ENCODE measurements at regions not wholly inside any gene's neighbourhood (a gene's known extent, or its start where the extent isn't known, plus 50 kb on each side); places are given as distances from the start of the nearest gene placed in this dataset.

DNA sequence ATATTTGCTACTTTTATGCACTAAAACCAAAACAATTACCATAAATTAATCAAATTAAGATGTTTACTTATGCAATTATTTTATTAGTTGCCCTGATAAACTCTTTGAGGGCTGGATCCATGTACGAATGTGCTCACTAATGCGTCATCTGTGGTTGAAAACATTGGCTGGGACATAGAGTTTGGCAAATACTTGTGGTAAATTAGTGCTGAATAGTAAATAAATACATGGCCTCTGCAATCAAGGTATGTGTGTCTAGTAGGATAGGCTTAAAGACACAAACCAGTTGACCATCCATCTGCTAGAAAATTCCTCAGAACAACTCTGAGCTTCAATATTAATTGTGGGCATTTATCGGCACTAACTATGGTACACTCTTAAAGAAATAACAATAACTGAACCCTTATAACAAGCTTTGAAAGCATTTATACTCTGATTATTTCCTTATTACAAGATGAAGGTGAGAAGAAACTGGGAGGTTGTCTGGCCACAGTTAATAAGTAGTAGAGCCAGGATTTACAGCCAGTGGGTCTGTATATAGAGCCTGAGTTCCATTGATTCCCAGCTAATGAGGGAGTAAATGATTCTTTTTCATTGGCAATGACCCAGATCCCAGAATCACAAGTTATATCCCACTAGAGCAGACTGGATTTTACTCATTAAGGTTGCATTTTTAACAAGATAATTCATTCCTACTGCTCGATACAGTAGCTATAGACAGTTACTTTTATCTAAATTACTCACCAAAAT is 169.5 kb upstream of the CNTN6 start:
- peaks cover 3% of the 10 kb centered on the region for H3K27me3 Mint-ChIP-seq
- no peaks in the 10 kb centered on the region for H3K36me3 Mint-ChIP-seq
- H3K9me3 Mint-ChIP-seq = no peaks in the 10 kb centered on the region
- no peak overlapping the region for H3K27ac Mint-ChIP-seq
- TF ChIP-seq, protein P1, sequence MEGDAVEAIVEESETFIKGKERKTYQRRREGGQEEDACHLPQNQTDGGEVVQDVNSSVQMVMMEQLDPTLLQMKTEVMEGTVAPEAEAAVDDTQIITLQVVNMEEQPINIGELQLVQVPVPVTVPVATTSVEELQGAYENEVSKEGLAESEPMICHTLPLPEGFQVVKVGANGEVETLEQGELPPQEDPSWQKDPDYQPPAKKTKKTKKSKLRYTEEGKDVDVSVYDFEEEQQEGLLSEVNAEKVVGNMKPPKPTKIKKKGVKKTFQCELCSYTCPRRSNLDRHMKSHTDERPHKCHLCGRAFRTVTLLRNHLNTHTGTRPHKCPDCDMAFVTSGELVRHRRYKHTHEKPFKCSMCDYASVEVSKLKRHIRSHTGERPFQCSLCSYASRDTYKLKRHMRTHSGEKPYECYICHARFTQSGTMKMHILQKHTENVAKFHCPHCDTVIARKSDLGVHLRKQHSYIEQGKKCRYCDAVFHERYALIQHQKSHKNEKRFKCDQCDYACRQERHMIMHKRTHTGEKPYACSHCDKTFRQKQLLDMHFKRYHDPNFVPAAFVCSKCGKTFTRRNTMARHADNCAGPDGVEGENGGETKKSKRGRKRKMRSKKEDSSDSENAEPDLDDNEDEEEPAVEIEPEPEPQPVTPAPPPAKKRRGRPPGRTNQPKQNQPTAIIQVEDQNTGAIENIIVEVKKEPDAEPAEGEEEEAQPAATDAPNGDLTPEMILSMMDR (conservative IDR thresholded peaks at IDR 0.05) = no peak
- no peak overlapping the region for H3K4me3 Mint-ChIP-seq
- no peak for DNase-seq (ENCODE audit: extremely low spot score, unreplicated experiment)
- no peaks in the 10 kb centered on the region for H3K4me1 Mint-ChIP-seq (ENCODE audit: unreplicated experiment)

DNA sequence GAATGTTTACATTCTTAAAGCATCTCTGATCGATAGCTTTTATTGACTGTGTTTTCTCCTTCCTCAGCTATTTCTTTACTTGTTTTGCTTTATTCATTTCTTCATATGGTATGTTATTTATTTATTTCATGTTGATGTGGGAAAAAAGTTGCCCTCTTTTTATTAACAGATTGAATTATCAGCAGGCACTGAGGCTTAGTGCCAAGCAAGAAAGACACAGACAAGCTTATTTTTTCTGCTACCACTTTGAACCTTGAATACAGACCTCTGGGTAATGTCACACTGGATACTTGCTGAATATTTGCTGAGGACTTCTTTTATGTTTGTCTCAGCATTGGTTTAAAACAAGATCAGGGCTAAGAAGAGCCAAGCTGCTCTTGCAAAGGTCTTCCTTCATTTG is 162.0 kb upstream of the CNTN6 start:
- Mint-ChIP-seq H3K27ac (no peak overlapping the region), H3K27me3 (no peaks in the 10 kb centered on the region), H3K36me3 (no peaks in the 10 kb centered on the region), H3K4me1 (ENCODE audit: unreplicated experiment) (no peaks in the 10 kb centered on the region), H3K9me3 (peaks cover 4% of the 10 kb centered on the region), H3K4me3 (no peak overlapping the region)
- DNase-seq (ENCODE audit: extremely low spot score, unreplicated experiment) = no peak
- TF ChIP-seq, protein P1 (conservative IDR thresholded peaks at IDR 0.05) = no peak

DNA sequence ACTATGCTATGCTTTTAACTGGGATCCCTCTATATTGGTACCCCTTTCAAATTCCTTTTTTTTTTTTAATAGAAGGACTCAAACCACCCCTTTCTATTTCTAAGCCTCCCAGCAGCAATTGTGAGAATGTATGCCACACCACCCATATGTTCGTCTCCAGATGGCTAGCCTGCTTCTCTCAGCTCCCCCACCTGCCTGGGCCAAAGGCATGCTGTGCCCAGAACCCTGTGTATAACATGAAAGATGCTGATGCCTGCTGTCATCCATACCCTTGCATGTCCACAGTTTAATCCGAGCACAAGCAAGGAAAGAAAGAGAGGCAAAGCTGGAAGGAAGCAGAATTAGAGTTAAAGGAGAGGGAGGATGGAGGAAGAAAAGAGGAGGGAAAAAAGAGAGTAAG is 159.5 kb upstream of the CNTN6 start:
- Mint-ChIP-seq H3K4me1 (ENCODE audit: unreplicated experiment) (no peaks in the 10 kb centered on the region), H3K36me3 (no peaks in the 10 kb centered on the region), H3K4me3 (no peak overlapping the region), H3K9me3 (peaks cover 4% of the 10 kb centered on the region), H3K27me3 (no peaks in the 10 kb centered on the region), H3K27ac (no peak overlapping the region)
- TF ChIP-seq, protein P1 (conservative IDR thresholded peaks at IDR 0.05) = no peak
- no peak for DNase-seq (ENCODE audit: extremely low spot score, unreplicated experiment)

DNA sequence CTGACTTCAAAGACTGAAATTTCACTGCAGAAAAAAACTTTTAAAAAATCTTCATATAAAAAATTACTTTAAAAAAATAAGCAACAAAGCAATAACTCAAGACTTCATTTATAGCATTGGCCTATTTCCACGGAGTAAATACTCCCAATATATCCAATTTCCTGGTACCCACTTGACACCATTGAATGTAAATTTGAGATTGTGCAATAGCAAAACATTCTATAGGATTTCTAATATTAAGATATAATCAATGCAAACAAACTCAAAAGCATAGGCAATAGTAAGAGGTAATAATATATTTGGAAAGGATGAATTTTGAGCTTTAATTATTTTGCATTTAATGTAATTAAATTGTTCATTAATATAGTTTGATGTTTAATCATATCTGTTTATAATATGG is 148.0 kb upstream of the CNTN6 start:
- Mint-ChIP-seq H3K4me1 (ENCODE audit: unreplicated experiment) (no peaks in the 10 kb centered on the region), H3K36me3 (no peaks in the 10 kb centered on the region), H3K4me3 (no peak overlapping the region), H3K27me3 (no peaks in the 10 kb centered on the region), H3K27ac (no peak overlapping the region), H3K9me3 (peaks cover 5% of the 10 kb centered on the region)
- DNase-seq (ENCODE audit: extremely low spot score, unreplicated experiment) = no peak
- TF ChIP-seq, protein P1 (conservative IDR thresholded peaks at IDR 0.05) = no peak

DNA sequence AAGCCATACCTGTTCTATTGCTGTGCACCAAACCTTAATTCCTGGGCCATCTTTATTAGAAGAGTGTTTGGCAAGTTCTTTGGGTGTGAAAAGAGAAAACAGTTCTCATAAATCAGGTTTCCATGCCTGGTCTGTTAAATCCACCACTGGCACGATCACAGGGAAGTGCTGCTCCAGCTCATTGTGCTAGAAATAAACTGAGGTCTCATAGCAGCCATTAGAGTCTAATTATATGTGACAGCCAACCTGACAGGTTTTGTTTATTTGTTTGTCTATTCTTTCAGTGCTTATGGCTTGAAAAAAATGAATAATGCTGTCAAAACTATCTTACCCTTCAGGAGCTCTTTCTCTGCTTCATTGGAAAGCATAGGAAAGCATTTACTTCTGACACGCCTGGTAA is 147.1 kb upstream of the CNTN6 start:
- DNase-seq (ENCODE audit: extremely low spot score, unreplicated experiment) = no peak
- H3K9me3 Mint-ChIP-seq = peaks cover 5% of the 10 kb centered on the region
- H3K27ac Mint-ChIP-seq = no peak overlapping the region
- H3K4me3 Mint-ChIP-seq = no peak overlapping the region
- H3K36me3 Mint-ChIP-seq = no peaks in the 10 kb centered on the region
- no peaks in the 10 kb centered on the region for H3K4me1 Mint-ChIP-seq (ENCODE audit: unreplicated experiment)
- TF ChIP-seq, protein P1 (conservative IDR thresholded peaks at IDR 0.05) = no peak
- no peaks in the 10 kb centered on the region for H3K27me3 Mint-ChIP-seq

Measured in type B pancreatic cell (in vitro differentiated cells).